Right lobe of liver (tissue), 6 donors: ENCODE measurements at regions not wholly inside any gene's neighbourhood (a gene's known extent, or its start where the extent isn't known, plus 50 kb on each side); places are given as distances from the start of the nearest gene placed in this dataset.

Source experiments
- ATAC-seq, 4 donors: fragments of 200-7000 bp; cut with Tn5 transposase; one replicate each; pipeline ENCODE4 v1.9.1; 2020; ENCODE audit warnings: mild to moderate bottlenecking in 4 of 4, moderate library complexity in 4 of 4
- DNase-seq, 3 donors: peaks; one replicate each; pipeline ENCODE4 v3.0.0-alpha.2; 2020
- H3K27ac ChIP-seq, 3 donors: fragments of 200-600 bp; one replicate each; pipeline ENCODE4 v1.8.0; 2022
- H3K27me3 ChIP-seq, 2 donors: fragments of 200-600 bp; one replicate each; pipeline ENCODE4 v1.8.0; 2022
- H3K36me3 ChIP-seq, 4 donors: fragments of 200-600 bp; sonication (generic) in 1 of 4; one replicate each; pipeline versions ENCODE4 v1.5.1 to v1.8.0; 2017 to 2022; ENCODE audit warnings: control low read depth in 1 of 4
- H3K4me1 ChIP-seq, 4 donors: fragments of 200-600 bp; sonication (generic) in 1 of 4; one replicate each; pipeline versions ENCODE4 v1.5.1 to v1.8.0; 2017 to 2022; ENCODE audit warnings: control low read depth in 1 of 4
- H3K4me3 ChIP-seq, 3 donors: fragments of 200-600 bp; one replicate each; pipeline ENCODE4 v1.8.0; 2022
- H3K9me3 ChIP-seq, 4 donors: fragments of 200-600 bp; sonication (generic) in 1 of 4; one replicate each; pipeline versions ENCODE4 v1.5.1 to v1.8.0; 2017 to 2022; ENCODE audit warnings: control low read depth in 1 of 4
- POLR2A ChIP-seq: fragments of 450-650 bp; IDR thresholded peaks from one replicate; pipeline ENCODE4 v1.6.1; 2017; ENCODE audit warnings: antibody characterized with exemption, mild to moderate bottlenecking
- WGBS: methylation state at CpG from one replicate; pipeline ENCODE4 v1.1.6; 2018; ENCODE audit warnings: low coverage, low lambda C conversion rate; ENCODE audit not compliant: insufficient coverage; ENCODE audit errors: missing lambda C conversion rate; 5-methylcytosine and 5-hydroxymethylcytosine counted together
- intact Hi-C, 2 donors: fragments of 100-400 bp; cut with DNase I; formaldehyde crosslinking; loops; one replicate each; pipeline versions ENCODE4 v1.11.2 to v1.14.1; 2022
- TF ChIP-seq, protein P1 (sequence below), 4 donors: fragments of 200-600 bp in 3 of 4; fragments of 450-650 bp in 1 of 4; IDR thresholded peaks; one replicate each; pipeline versions ENCODE4 v1.5.1 to v1.8.0; 2016 to 2022; ENCODE audit warnings: antibody characterized with exemption in 4 of 4, mild to moderate bottlenecking in 2 of 4
- donor health status: DM: no; HTN: yes; CAD: no.
- donor health status: DM: no; HTN: no; CAD: no.
- donor health status: DM: no; HTN: no; CAD: no.
- donor health status: DM: no; HTN: yes; CAD: no.
- donor health status: DM: no; HTN: yes; CAD: no.

DNA sequence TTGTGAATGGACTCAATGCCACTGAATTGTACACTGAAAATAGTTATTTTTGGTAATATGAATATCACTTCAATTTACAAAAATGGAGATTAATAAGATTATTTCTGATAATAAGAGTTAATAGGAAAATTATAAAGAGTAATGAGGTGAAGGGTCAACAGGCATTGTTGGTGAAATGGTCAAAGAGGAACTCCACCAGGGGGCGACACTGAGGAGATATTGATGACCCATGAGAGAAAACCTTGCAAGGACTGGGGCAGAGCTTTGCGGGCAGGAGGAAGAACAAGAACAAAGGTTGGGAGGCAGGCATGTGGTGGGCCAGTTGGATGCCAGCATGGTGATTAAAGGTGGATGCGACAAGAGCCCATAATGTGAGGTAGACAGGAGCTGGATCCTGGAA is 74.0 kb upstream of the XYLT1 start:
- Histone ChIP-seq H3K9me3 (no peaks in the 10 kb centered on the region), H3K27me3 (no peaks in the 10 kb centered on the region), H3K4me3 (no peak overlapping the region), H3K36me3 (no peaks in the 10 kb centered on the region), H3K27ac (no peak overlapping the region), H3K4me1 (no peaks in the 10 kb centered on the region)
- intact Hi-C loops: no loop called here
- DNase-seq (no peak), ATAC-seq (no peak)
- 47% methylated on average over 3 of the region's 3 CpGs for WGBS
- TF ChIP-seq, protein P1, sequence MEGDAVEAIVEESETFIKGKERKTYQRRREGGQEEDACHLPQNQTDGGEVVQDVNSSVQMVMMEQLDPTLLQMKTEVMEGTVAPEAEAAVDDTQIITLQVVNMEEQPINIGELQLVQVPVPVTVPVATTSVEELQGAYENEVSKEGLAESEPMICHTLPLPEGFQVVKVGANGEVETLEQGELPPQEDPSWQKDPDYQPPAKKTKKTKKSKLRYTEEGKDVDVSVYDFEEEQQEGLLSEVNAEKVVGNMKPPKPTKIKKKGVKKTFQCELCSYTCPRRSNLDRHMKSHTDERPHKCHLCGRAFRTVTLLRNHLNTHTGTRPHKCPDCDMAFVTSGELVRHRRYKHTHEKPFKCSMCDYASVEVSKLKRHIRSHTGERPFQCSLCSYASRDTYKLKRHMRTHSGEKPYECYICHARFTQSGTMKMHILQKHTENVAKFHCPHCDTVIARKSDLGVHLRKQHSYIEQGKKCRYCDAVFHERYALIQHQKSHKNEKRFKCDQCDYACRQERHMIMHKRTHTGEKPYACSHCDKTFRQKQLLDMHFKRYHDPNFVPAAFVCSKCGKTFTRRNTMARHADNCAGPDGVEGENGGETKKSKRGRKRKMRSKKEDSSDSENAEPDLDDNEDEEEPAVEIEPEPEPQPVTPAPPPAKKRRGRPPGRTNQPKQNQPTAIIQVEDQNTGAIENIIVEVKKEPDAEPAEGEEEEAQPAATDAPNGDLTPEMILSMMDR (IDR thresholded peaks at IDR 0.05): peak in 2 of 4 donors; percentile 9 to 22
- TF ChIP-seq POLR2A: no peak

DNA sequence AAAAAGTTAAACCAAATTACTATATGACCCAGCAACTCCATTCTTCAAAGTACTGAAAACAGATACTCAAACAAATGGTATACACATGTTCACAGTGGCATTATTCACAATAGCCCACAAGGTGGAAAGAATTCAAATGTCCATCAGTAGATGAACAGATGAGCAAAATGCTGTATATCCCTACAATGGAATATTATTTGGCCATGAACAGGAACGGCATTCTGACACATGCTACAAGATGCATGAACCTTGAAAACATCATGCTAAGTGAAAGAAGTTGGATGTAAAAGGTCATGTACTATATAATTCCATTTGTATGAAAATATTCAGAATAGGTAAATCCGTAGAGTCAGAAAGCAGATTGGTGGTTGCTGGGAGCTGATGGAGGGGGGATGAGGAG is 73.5 kb upstream of the XYLT1 start:
- Histone ChIP-seq H3K4me1 (no peaks in the 10 kb centered on the region), H3K36me3 (no peaks in the 10 kb centered on the region), H3K27ac (no peak overlapping the region), H3K27me3 (no peaks in the 10 kb centered on the region), H3K4me3 (no peak overlapping the region), H3K9me3 (no peaks in the 10 kb centered on the region)
- TF ChIP-seq POLR2A: no peak
- TF ChIP-seq, protein P1 (IDR thresholded peaks at IDR 0.05): no peak
- WGBS: 77% methylated on average over 2 of the region's 2 CpGs
- intact Hi-C loops: no loop called here
- ATAC-seq: no peak
- DNase-seq: no peak

DNA sequence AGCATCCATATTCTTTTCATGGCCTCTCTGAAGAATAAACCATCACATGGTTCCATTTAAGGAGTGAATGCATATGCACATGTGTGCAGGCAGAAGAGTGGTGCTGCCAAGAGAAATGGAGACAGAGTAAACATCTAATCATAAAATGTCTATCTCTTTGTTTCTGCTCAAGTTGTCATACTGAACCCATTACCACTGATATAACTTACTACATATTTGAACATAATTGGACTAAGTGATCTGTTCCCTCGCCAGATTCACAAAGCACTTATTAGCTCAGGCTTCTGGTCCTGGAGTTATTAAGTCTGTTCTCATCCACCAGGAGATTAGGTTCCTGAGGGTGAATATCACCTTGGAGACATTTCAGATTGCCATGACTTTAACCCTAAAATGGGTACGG is 72.3 kb upstream of the XYLT1 start:
- ATAC-seq (no peak), DNase-seq (no peak)
- 82% methylated on average over 2 of the region's 2 CpGs for WGBS
- Histone ChIP-seq H3K36me3 (no peaks in the 10 kb centered on the region), H3K27ac (no peak overlapping the region), H3K4me1 (no peaks in the 10 kb centered on the region), H3K27me3 (no peaks in the 10 kb centered on the region), H3K9me3 (no peaks in the 10 kb centered on the region), H3K4me3 (no peak overlapping the region)
- intact Hi-C loops: no loop called here
- TF ChIP-seq POLR2A: no peak
- TF ChIP-seq, protein P1 (IDR thresholded peaks at IDR 0.05): no peak

DNA sequence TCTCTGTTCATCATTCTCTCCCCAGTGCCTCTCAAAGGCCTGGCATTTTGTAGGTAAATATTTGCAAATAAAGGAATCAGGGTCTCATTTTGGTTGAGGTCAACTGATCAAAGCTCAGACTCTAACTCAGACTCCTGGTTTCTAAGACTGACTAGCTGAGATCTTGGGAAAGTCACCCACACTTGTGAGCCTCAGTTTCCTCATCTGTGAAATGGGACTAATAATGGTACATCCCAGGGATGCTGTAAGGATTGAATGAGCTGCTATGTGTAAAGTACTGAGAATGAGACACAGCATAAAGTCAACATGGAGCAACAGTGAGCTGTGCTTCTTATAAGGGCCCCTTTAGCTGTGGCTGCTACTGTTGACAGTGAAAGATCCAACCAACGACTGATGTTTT is 70.6 kb upstream of the XYLT1 start:
- H3K4me1 ChIP-seq: no peaks in the 10 kb centered on the region
- H3K27ac ChIP-seq: no peak overlapping the region
- no peaks in the 10 kb centered on the region for H3K9me3 ChIP-seq
- 44% methylated on average over 1 of the region's 1 CpG for whole genome bisulfite sequencing
- TF ChIP-seq, protein P1 (IDR thresholded peaks at IDR 0.05): no peak
- no peak for TF ChIP-seq POLR2A
- no peak overlapping the region for H3K4me3 ChIP-seq
- ATAC-seq (no peak), DNase-seq (no peak)
- H3K36me3 ChIP-seq: no peaks in the 10 kb centered on the region
- no peaks in the 10 kb centered on the region for H3K27me3 ChIP-seq
- intact Hi-C loops: no loop called here

DNA sequence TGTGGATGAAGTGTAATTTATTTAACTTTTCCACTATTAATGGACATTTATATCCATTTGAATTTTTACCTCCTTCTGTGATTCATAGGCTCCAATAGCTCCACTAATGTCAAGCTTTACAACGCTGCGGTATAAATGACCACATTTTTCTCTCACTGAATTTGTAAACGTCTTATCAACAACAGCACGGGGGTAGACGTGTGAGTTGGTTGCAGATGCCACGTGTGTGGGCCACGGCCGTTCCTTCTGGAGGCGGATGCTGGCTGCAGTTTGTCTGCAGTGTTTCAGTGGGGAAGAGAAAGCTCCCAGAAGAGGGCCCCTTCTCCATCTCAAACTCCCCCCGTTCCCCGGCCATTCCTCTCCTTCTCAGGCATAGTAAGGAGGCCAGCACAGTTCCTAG is 68.2 kb upstream of the XYLT1 start:
- Histone ChIP-seq H3K27me3 (no peaks in the 10 kb centered on the region), H3K36me3 (no peaks in the 10 kb centered on the region), H3K4me3 (no peak overlapping the region), H3K27ac (no peak overlapping the region), H3K4me1 (no peaks in the 10 kb centered on the region), H3K9me3 (no peaks in the 10 kb centered on the region)
- no peak for DNase-seq
- no peak for ATAC-seq
- TF ChIP-seq POLR2A: no peak
- TF ChIP-seq, protein P1 (IDR thresholded peaks at IDR 0.05): no peak
- intact Hi-C loops: no loop called here
- 52% methylated on average over 9 of the region's 11 CpGs for WGBS
